Fibroblast of gingiva (primary cell): ENCODE measurements at regions not wholly inside any gene's neighbourhood (a gene's known extent, or its start where the extent isn't known, plus 50 kb on each side); places are given as distances from the start of the nearest gene placed in this dataset.
"Not testable (repeated sequence)": the region's sequence is repeated elsewhere in the genome, so short reads cannot be mapped to it uniquely, and the experiment has no call there.

Source experiments
- DNase-seq: peaks from one replicate; pipeline ENCODE4 v3.0.0-alpha.2; 2011; ENCODE audit warnings: low read depth

- DNase-seq = no peak
These were observed 421.9 kb upstream of the TENM3 start for GRCh38 chr4:181821039-181822004.

GRCh38 chr4:181822005-181822375 lies 421.2 kb upstream of the TENM3 start:
- no peak for DNase-seq

GRCh38 chr4:181823183-181823582 lies 420.0 kb upstream of the TENM3 start:
- DNase-seq = no peak

- no peak for DNase-seq
These were observed 419.6 kb upstream of the TENM3 start for GRCh38 chr4:181823645-181824044.

- no peak for DNase-seq
These were observed 417.6 kb upstream of the TENM3 start for GRCh38 chr4:181825564-181825963.

- DNase-seq = no peak
These were observed 416.0 kb upstream of the TENM3 start for GRCh38 chr4:181827246-181827645.

- no peak for DNase-seq
These were observed 412.7 kb upstream of the TENM3 start for GRCh38 chr4:181830404-181831035.

- DNase-seq = no peak
These were observed 409.1 kb upstream of the TENM3 start for GRCh38 chr4:181834071-181834470.

- no peak for DNase-seq
These were observed 407.9 kb upstream of the TENM3 start for GRCh38 chr4:181835348-181835747.

GRCh38 chr4:181838253-181838652 lies 404.9 kb upstream of the TENM3 start:
- DNase-seq = no peak

GRCh38 chr4:181843797-181844196 lies 399.4 kb upstream of the TENM3 start:
- DNase-seq = not testable (repeated sequence)

GRCh38 chr4:181845617-181846016 lies 397.6 kb upstream of the TENM3 start:
- no peak for DNase-seq

GRCh38 chr4:181846934-181847333 lies 396.3 kb upstream of the TENM3 start:
- DNase-seq = no peak

- no peak for DNase-seq
These were observed 394.8 kb upstream of the TENM3 start for GRCh38 chr4:181848357-181848756.

GRCh38 chr4:181849472-181849871 lies 393.7 kb upstream of the TENM3 start:
- no peak for DNase-seq

GRCh38 chr4:181853881-181854511 lies 389.2 kb upstream of the TENM3 start:
- DNase-seq = no peak

GRCh38 chr4:181855307-181855706 lies 387.9 kb upstream of the TENM3 start:
- no peak for DNase-seq

- not testable (repeated sequence) for DNase-seq
These were observed 385.7 kb upstream of the TENM3 start for GRCh38 chr4:181857471-181857870.

- no peak for DNase-seq
These were observed 384.5 kb upstream of the TENM3 start for GRCh38 chr4:181858741-181859140.

GRCh38 chr4:181859439-181859838 lies 383.8 kb upstream of the TENM3 start:
- DNase-seq = no peak

- DNase-seq = peak; percentile 77
These were observed 383.0 kb upstream of the TENM3 start for GRCh38 chr4:181860157-181860556.

GRCh38 chr4:181860668-181861067 lies 382.5 kb upstream of the TENM3 start:
- peak; percentile 23 for DNase-seq

- peak; percentile 25 for DNase-seq
These were observed 379.3 kb upstream of the TENM3 start for GRCh38 chr4:181863856-181864255.
